Inflammatory macrophage (primary cell): ENCODE measurements at regions not wholly inside any gene's neighbourhood (a gene's known extent, or its start where the extent isn't known, plus 50 kb on each side); places are given as distances from the start of the nearest gene placed in this dataset.
A peak's percentile ranks its signal among the peaks of the same experiment; 100 is the strongest.
"Not testable (repeated sequence)": the region's sequence is repeated elsewhere in the genome, so short reads cannot be mapped to it uniquely, and the experiment has no call there.

ENCODE experiments used
- DNase-seq, 2 donors: peaks; one replicate each; pipeline ENCODE4 v3.0.0-alpha.2; 2020 to 2022

DNA sequence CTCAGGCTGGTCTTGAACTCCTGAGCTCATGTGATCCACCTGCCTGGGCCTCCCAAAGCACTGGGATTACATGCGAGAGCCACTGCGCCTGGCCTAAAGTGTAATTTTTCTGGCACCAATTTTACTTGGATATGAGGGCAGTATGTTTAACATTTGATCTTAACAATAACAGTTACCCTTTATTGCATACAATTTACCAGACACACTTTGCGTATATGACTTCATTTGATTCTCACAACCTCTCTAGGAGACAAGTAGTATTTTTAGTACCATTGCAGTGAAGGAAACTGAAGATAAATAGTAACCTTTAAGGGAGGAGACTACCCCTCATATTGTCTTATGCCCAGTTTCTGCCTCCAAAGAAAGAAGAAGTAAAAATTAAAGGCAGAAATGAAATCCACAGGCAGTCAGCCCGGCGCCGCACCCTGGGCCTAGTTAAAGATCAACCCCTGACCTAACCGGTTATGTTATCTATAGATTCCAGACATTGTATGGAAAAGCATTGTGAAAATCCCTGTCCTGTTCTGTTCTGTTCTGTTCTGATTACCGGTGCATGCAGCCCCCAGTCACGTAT, 54.0 kb downstream of the CYP26A1 start:
- DNase-seq = not testable (repeated sequence)

DNA sequence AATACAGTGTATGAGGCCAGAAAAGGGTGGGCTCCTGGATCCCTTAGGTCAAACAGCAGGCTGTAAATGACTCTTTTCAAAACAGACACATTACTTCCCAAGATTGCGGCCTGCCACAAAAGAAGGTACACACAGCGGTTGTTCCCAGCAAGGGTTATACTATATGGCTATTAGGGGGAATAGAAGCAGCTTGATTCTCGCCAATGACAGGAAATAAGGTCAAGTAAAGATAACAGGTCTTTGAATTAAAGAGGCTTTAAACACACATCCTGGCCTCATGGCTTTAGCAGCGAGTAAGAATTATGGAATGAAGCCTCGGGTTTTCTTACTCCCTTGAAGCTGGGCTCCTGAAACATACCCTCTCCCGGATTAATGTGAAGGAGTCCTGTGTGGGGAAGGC, 58.3 kb downstream of the CYP26A1 start:
- no peak for DNase-seq

DNA sequence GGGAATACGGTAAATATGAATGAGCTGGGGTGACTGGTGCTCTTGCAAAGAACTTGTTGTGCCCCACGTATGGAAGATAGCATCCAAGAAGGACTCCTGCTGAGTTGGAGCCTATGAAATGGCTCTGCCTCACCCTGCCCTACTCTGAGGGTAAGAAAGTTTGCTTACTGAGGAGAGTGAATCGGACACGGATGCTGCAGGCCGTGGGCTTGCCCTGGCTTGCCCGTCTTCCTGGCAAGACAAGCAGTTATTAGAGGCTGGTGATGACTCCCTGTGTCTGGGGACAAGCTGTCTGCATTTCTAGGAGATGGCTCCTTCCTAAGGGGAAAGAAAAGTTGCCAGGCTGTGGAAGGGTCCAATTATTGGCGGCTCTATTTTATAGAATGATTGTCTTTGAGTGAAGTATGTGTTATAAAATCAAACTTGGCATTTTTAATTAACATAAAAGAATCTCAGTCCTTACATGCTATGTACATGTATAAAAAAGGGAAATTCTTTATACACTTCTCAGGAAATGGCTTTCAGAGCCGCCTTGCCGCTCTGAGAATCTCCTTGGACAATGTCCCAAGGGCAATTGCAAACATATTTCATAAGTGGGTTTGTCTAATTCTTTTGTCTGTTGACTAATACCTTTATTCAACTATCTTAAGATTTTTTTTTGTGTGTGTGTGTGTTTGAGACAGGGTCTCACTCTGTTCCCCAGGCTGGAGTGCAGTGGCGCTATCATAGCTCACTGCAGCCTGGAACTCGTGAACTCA, 64.6 kb downstream of the CYP26A1 start:
- peak in 1 of 2 donors; percentile 14 for DNase-seq

DNA sequence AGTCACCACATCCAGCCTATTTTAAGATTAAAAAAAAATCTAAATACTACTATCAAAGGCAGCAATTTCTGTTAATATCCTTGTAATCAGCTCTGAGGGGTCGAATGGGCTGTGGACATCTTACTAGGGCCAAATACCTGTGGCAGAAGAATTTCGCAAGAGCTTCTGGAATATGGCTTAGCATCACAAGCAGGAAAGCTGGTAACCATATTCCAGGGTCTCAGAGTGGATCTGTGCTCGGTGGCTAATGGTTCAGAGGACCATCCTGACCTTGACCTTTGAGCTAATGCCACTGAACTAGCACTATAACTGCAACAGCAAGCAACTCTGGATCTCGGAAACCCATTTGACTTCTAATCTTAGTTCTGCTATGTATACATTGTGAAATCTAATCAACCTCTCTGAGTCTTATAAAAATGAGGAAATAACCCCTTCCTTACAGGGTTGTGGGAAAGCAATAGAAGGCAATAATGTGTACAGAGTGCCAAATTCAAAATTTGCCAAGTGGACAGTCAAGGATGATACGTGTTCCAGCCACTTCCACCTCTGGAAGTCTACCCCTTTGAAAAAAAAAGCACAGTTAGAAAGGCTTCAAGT, 65.5 kb downstream of the CYP26A1 start:
- peak; percentile 32 to 82 for DNase-seq

DNA sequence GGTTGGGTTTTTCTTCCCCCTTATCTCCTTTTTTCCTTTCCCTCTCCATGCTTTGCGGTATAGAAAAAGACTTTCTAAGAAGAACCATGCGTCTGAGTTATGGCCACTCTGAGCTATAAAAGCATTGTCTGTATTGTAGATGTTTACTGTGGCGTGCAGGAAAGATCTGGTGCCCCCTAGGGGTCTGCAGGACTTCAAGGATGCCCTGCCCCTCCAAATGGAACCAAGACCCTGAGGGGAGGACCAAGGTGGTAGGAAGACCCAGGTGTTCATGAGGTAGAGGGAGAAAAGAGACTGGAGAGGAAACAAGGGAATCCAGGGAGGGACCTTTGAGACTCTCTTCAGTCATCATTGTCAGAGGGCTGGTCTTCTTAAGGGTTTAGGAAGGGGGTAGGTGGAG, 68.8 kb downstream of the CYP26A1 start:
- no peak for DNase-seq

DNA sequence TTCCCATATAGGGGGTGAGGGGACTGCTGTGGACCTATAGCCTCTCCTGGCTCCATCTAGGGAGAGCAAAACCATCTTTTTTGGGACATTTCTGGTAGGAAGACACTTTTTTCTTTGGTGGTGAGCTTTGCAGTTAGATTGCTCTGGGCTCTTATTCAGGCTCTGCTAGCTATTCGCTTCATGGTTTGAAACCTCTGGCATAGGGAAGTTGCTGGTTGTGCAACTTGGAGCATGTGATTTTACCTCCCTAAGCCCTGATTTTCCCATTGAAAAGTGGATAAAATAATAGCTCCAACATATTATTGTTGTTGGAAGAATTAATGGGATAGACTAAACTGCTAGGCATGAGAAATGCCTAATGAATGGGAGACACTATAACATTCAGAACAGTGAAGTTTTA, 69.6 kb downstream of the CYP26A1 start:
- peak; percentile 59 to 69 for DNase-seq

DNA sequence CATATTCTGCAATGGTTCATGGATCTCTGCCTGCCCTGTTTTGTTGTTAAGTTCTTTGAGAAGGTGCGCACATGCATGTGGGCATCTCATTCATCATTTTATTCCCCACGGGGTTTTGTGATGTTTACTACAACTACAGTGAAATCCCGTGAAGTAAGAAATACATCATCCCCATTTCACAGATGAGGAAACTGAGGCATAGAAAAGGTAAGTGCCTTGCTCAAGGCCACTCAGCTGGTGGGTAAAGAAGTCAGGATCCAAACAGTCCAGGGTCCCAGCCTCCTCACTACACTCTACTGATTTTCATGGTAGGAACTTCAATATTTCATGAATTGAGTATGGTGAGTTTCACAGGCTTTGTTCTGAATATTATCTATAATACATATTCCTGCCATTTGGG, 72.6 kb downstream of the CYP26A1 start:
- no peak for DNase-seq

DNA sequence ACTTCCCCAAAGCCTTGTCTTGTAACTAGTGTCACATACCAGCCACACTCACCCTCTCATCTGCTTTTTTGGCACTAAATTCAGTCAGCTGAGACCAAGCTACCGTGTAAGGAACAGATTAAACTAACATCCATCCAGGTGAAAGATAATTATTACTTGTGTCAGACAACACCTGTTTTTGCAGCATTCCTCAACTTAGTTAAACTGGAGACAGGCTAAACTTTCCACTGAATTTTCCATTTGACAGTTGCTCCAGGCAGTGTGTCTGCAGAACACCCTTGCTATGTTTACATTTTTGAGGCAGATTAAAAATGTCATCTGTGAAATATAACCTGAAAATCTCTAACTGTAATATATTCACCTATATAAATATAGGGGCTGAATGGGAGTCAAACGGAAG, 73.6 kb downstream of the CYP26A1 start:
- DNase-seq = no peak

DNA sequence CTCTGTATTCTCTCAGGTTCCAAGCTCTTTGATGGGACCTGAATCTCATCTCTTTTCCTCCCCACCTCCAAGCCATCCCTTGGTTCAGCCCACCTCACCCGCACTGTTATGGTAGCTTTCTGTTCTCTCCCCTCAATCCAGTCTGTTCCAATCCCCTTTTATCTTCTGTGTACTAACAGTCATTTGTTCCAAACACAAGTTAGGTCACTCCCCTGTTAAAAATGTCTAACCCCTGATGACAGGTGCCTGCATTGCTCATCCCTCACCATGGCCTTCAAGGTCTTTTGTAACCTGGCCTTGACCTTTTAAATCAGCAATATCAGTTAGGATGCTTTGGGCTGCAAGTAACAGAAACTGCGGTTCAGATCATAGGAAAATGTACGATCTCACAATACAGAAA, 74.8 kb downstream of the CYP26A1 start:
- no peak for DNase-seq

DNA sequence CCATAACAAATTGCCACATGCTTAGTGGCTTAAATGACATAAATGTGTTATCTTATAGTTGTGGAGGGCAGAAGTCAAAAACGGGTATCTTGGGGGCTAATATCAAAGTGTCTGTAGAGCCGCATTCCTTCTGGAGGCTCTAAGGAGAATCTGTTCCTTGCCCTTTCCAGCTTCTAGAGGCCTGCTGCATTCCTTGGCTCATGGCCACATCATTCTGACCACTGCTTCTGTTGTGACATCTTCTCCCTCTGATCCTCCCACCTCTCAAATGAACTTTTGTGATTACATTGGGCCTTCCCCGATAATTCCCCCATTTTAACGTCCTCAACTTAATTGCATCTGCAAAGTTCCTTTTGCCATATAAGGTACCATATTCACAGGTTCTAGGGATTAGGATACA, 76.1 kb downstream of the CYP26A1 start:
- no peak for DNase-seq

DNA sequence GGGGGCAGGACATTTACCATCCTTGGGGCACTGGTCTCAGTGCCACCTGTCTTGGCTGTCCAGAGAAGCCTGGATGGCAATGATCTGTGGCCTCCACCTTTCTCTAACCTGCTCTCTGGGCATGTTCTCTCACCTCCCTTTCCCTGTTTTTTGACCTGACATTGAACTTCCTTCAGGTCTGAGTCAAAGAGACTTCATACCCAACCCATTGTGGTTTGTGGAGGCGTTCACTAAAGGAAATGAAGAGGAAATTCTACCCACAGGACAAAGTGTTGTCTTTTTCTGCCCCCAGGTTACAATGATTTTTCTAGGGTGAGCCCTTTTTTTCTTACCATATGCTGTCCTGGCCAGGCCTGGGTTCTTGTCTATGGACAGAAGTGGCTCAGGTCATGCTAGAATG, 76.6 kb downstream of the CYP26A1 start:
- peak; percentile 78 to 82 for DNase-seq

DNA sequence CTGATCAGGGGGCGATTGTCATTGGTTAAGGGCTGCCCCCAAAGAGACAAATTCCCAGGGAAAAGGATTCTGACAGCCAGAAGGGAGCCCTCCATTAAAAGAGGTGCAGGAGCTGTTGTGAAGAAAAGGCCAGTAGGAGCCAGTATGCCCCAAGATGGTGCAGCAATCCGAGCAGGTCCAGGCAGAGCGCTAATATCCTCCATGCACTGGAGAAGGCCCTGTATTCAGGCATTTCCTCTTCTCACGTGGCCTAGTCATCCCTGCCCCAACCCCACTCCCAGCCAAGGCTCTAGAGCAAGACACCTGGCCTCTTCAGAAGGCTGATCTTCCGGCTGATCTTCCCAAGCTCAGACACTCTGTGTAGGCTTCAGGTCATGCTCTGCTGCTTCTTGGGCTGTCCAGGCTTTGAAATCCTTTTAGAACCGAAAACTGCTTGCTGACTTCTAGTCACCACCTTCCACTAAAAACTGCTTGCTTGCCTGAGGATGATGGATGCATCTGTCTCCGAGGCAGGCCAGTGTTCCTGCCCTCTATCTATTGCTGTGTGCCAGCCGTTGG, 77.4 kb downstream of the CYP26A1 start:
- no peak for DNase-seq

DNA sequence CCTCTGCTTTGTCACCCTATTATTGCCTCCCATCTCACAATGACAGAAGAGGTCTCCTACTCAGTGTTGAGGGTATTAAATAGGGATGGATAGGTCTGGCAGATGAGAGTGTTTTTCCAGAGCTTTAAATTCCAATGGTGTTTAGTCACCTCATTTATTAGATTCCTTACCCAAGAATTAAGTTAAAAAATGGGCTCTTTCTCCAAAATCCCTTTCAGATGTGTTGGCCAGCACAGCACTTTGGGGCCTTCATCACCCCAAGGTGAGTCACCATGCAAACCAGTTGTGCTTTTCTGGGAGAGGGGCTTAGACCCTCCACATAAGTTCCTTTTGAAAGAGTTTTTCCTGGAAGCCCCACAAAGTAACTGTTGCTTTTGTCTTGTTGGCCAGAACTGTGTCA, 78.4 kb downstream of the CYP26A1 start:
- DNase-seq = no peak

DNA sequence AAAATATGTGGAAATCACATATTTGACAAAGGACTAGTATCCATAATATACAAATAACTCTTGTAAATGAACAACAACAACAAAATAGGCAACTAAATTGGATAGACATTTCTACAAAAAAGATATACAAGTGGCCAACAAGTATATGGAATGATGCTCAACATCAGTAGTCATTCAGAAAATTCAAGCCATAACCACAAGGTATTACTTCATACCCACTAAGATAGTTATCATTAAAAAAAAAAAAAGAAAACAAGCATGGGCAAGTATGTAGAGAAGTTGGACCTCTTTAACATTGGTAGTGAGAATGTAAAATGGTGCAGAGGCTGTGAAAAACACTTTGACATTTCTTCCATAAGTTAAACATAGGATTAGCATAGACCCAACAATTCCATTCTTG, 80.8 kb downstream of the CYP26A1 start:
- no peak for DNase-seq

DNA sequence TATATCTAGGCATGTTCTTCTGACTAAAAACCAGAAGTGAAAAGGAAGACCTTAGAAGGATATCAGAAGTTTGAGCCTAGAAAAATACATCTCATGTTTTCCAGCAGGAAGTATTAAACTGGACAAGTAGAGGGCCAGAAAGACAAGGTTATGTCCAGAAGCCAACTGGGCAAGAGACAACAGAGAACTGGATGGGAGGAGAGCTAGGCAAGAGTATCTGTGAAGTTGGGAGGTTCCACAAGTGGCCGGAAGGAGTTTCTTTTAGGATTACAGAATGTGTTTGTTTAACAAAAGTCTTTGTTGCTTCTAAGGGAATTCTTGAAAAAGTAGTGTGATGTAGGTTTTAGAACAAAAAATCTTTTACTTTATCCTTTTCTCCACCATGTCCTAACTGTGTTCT, 86.4 kb downstream of the CYP26A1 start:
- DNase-seq = no peak

DNA sequence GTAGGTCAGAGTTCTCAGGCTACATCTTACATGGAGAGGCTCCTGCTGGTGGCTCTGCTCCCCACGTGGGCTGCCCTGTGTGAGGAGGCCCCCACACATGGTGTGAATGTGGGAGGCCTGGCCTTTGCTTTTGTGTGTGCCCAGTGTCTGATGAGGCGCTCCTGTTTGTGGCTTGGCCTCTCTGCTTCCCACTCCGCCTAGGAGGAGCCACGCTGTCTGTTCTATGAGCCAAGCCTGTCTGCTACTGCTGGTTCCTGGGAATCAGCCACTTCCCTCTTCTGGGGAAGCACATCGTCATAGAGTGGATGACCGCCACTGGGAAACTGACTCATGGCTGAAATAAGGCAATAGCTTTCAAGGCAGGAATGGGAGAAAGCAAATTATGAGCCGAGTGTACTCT, 87.1 kb downstream of the CYP26A1 start:
- DNase-seq = peak; percentile 97 to 98

DNA sequence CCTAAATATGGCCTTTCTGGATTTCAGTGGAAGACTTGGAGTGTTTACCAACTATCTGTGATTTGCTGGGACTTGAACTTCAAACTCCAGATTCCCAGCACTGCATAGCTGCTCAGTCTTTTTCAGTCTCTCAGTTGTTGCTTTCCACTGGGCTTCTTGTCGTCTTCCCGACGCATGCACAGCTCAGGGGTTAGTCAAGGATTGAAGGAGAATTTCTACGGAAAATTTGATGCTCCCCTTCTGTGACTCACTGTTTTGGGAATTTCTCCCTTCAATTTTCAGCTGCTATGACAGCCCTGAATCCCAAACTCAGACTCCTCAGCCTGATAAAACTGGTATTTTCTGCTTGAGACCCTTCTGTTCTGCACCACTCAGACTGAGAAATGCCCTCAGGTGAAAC, 91.7 kb downstream of the CYP26A1 start:
- DNase-seq = no peak

DNA sequence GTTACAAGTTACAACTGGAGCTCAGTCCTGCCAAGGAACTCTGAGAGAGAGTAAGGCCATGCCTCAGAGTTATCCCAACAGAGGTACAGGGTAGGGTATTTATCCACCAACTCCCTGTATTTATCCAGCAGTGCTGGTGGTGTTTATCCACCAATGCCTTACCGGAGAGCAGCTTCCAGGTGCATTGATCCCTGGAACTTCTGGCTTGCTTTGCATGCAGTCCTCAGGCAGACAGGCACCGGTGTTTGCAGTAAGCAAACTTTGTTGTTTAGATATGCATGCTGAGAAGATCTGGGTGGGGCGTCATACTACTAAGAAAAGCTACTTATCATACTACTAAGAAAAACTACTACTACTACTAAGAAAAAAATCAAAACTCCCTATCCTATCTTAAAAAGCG, 92.4 kb downstream of the CYP26A1 start:
- DNase-seq = no peak

DNA sequence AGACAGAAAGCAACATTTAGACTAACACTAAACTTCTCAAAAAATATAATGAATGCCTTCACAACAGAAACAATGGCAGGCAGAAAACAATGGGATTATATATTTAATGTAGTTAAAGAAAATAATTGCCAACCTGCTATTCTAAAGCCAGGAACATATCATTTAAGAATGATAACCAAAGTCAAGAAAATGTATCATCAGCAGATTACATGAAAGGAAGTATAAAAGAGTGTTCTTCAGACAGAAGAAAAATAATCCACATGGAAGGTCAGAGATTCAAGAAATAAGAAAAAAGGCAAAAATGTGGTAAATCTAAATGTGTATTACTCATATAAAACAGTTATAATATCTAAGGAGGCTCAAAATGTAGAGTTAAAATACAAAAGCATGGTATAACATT, 98.1 kb downstream of the CYP26A1 start:
- no peak for DNase-seq

DNA sequence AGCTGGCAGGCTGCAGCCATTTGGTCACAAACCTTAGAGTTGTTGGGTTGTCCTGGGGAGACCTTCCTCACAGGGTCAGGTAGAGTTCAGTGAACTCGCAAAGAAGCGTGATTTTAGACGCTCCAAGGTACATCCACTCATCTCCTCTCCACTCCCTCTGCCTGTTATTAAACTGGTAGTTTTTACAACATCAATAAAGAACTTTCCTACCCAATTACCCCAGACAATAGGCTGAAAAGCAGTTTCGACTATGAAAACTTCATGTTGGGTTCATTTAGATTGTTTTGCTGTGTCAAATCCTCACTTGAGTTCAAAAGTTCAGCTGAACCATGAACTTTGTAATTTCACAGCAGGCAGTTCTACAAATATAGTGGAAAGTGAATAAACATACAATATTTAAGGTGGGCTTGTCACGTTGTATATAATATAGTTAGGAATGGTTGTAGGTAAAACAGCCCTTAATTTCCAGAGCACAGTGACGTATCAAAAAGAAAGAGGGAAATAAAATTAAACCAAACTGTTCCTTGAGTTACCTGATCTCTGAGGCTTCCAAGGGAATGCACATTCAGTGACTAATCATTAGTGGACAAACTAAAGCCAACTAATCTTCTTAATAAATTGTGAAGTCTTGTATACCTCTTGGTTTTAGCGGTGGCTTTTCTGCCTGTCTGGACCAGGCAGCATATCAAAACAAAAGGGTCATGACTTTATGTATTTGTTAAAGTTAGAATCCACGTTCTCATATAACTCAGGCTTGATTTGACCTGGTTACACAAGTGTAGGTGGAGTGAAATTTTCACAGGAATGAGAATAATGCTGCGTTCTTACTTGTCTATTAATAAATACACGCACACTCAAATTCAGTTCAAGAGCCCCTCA, 100.5 kb downstream of the CYP26A1 start:
- no peak for DNase-seq

DNA sequence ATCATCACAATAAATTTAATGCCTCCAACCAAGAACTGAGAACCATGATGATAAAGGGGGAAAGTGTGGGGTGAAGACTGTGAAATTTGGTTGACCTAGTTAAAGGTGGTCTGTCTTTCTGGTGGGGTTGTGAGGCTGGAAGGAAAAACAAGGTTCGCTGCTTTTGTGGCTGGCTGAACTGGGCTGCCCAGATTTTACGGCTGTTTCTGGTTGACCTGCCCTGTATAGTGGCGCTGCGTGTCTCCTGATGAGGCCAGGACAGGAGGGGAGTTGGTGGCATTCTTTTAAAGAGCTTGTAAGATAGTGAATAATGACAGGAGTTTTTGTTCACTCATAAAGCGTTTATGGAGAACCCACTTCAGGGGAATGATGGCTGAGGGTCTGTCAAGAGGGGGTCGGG, 101.8 kb downstream of the CYP26A1 start:
- no peak for DNase-seq

DNA sequence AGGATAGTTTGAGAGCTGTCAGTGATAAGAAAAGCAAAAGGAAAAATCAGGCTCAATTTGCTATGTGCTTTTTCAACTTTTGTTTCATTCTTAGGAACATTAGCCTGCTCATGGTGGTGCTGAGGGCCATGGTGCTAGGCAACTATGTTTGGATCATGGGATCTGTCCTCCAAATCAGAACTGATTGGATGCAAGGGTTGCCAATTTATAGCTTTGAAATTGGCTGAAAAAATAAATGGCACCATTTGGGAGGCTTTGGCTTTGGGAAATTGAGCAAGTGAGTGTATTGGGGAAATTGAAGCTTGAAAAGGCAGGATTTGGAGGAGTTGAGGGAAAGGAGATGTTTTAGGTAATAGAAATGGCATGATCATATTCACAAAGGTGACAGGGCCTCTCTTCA, 103.8 kb downstream of the CYP26A1 start:
- no peak for DNase-seq

DNA sequence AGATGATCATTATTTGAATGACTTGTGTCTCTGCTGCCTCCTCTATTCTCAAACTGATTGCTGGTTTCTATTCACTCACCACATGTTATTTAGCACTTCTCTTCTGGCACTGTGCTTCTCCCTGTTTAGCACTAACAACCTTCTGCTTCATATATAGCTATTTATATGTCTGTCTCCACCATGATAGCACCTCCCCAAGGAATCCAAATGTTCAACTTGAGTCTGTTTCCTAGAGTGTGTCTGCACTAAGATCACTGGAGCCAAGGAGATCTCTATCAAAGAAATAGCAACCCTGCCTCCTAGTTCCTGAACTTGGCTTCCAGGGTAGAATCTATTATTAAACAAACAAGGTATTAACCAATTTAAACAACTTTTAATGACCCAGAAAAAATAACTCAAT, 104.5 kb downstream of the CYP26A1 start:
- DNase-seq = no peak
